MM.1S (cell line): ENCODE measurements at regions not wholly inside any gene's neighbourhood (a gene's known extent, or its start where the extent isn't known, plus 50 kb on each side); places are given as distances from the start of the nearest gene placed in this dataset.

Experiments used
- CTCF ChIP-seq: fragments of 300-600 bp; sonication (generic); IDR thresholded peaks from 2 replicates; pipeline ENCODE4 v1.5.1; 2016; ENCODE audit warnings: antibody characterized with exemption, low read length, mixed read lengths
- EZH2 ChIP-seq: fragments of 300-600 bp; sonication (generic); optimal IDR thresholded peaks from 2 replicates; pipeline ENCODE3; 2017; ENCODE audit warnings: low read depth, mild to moderate bottlenecking, antibody characterized with exemption, low read length, mixed read lengths
- EZH2phosphoT487 ChIP-seq: fragments of 300-600 bp; sonication (generic); IDR thresholded peaks from 2 replicates; pipeline ENCODE4 v1.6.1; 2018; ENCODE audit warnings: antibody characterized with exemption, low read length

GRCh38 chr17:68780596-68780995 lies 174.6 kb downstream of the ABCA8 start:
- TF ChIP-seq CTCF: no peak
- TF ChIP-seq EZH2: no peak
- no peak for TF ChIP-seq EZH2phosphoT487
